Fibroblast of lung (primary cell): ENCODE measurements at regions not wholly inside any gene's neighbourhood (a gene's known extent, or its start where the extent isn't known, plus 50 kb on each side); places are given as distances from the start of the nearest gene placed in this dataset.

Experiments
- EZH2 ChIP-seq: IDR thresholded peaks from 2 replicates; pipeline ENCODE4 v1.5.1; 2012; ENCODE audit warnings: low read length, control low read depth, mild to moderate bottlenecking; ENCODE audit errors: missing control alignments
- TF ChIP-seq, protein P1 (sequence below), 2 donors: IDR thresholded peaks in 1 of 2; conservative IDR thresholded peaks in 1 of 2; 1 replicate in 1 of 2; 2 replicates in 1 of 2; pipeline ENCODE4 v1.5.1; 2011 to 2012; ENCODE audit warnings: low read length in 2 of 2, control low read depth in 1 of 2, inconsistent platforms in 1 of 2, low read depth in 1 of 2, mild to moderate bottlenecking in 1 of 2

DNA sequence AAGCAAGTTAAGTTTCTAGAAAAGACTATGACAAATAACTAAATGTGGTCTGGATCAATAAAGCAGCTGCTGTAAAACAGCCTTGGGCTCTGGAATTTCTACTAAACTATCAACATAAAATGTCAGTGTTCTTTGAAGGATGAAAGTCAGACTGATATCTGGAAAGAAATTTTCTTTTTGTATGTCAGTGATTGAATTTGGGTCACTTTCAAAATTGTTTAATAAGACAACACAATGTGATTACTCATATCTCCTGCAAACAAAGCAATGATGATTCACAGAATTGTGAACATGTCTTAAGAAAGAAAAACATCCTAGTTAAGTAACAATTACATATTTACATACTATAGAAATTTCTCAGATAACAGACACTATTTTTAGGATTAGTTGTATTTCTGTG is 826.4 kb downstream of the PLA2G4A start:
- TF ChIP-seq, protein P1, sequence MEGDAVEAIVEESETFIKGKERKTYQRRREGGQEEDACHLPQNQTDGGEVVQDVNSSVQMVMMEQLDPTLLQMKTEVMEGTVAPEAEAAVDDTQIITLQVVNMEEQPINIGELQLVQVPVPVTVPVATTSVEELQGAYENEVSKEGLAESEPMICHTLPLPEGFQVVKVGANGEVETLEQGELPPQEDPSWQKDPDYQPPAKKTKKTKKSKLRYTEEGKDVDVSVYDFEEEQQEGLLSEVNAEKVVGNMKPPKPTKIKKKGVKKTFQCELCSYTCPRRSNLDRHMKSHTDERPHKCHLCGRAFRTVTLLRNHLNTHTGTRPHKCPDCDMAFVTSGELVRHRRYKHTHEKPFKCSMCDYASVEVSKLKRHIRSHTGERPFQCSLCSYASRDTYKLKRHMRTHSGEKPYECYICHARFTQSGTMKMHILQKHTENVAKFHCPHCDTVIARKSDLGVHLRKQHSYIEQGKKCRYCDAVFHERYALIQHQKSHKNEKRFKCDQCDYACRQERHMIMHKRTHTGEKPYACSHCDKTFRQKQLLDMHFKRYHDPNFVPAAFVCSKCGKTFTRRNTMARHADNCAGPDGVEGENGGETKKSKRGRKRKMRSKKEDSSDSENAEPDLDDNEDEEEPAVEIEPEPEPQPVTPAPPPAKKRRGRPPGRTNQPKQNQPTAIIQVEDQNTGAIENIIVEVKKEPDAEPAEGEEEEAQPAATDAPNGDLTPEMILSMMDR (conservative IDR thresholded peaks at IDR 0.05 in 1 of 2, IDR thresholded peaks at IDR 0.05 in 1 of 2; ENCODE audit: low read depth in 1 of 2, low read length in 2 of 2), result no peak
- no peak for TF ChIP-seq EZH2
